Lower leg skin (tissue), 4 donors: ENCODE measurements at regions not wholly inside any gene's neighbourhood (a gene's known extent, or its start where the extent isn't known, plus 50 kb on each side); places are given as distances from the start of the nearest gene placed in this dataset.

ENCODE experiments used
- DNase-seq, 2 donors: peaks; one replicate each; pipeline ENCODE4 v3.0.0-alpha.2; 2019; ENCODE audit warnings: low spot score in 2 of 2
- H3K4me3 ChIP-seq: fragments of 200-600 bp; sonication (generic); 2 replicates; pipeline ENCODE4 v1.5.1; 2017; ENCODE audit warnings: mild to moderate bottlenecking, low read depth; ENCODE audit not compliant: poor library complexity, severe bottlenecking
- CTCF ChIP-seq, 3 donors: fragments of 450-650 bp; IDR thresholded peaks; one replicate each; pipeline ENCODE4 v1.5.1; 2016; ENCODE audit warnings: antibody characterized with exemption in 3 of 3, mild to moderate bottlenecking in 3 of 3, moderate library complexity in 2 of 3
- POLR2A ChIP-seq, 2 donors: fragments of 450-650 bp; IDR thresholded peaks; one replicate each; pipeline ENCODE4 v1.6.1; 2016 to 2017; ENCODE audit warnings: antibody characterized with exemption in 2 of 2, mild to moderate bottlenecking in 1 of 2, moderate library complexity in 1 of 2
- WGBS, 2 donors: methylation state at CpG; one replicate each; pipeline ENCODE4 v1.1.5; 2018; 5-methylcytosine and 5-hydroxymethylcytosine counted together
- intact Hi-C: fragments of 100-400 bp; cut with DNase I; formaldehyde crosslinking; loops from one replicate; pipeline ENCODE4 v1.15.0; 2023; ENCODE audit warnings: low total_unique reads

GRCh38 chr18:57961411-57961810 lies 82.6 kb upstream of the NEDD4L start:
- no peak overlapping the region for H3K4me3 ChIP-seq
- intact Hi-C loops, result no loop called here
- no peak for DNase-seq
- TF ChIP-seq CTCF (IDR thresholded peaks at IDR 0.05) (no peak), POLR2A (IDR thresholded peaks at IDR 0.05) (no peak)

GRCh38 chr18:57959278-57959677 lies 84.7 kb upstream of the NEDD4L start:
- intact Hi-C loops, result no loop called here
- WGBS, 2 donors, result 40 to 47% methylated on average over 3 of the region's 3 CpGs
- TF ChIP-seq CTCF (IDR thresholded peaks at IDR 0.05) (no peak), POLR2A (IDR thresholded peaks at IDR 0.05) (no peak)

GRCh38 chr18:57957210-57957609 lies 86.8 kb upstream of the NEDD4L start:
- WGBS, 2 donors, result 82 to 87% methylated on average over 3 of the region's 3 CpGs
- no peak for DNase-seq
- TF ChIP-seq POLR2A (IDR thresholded peaks at IDR 0.05), result no peak
- no peak for TF ChIP-seq CTCF (IDR thresholded peaks at IDR 0.05)
- no peak overlapping the region for H3K4me3 ChIP-seq
- intact Hi-C loops, result no loop called here

More at GRCh38 chr18:57959278-57959677, 84.7 kb upstream of the NEDD4L start:
- H3K4me3 ChIP-seq, result no peak overlapping the region
- DNase-seq, result no peak

- DNase-seq, result no peak
- intact Hi-C loops, result no loop called here
- no peak for TF ChIP-seq CTCF (IDR thresholded peaks at IDR 0.05)
- no peak for TF ChIP-seq POLR2A (IDR thresholded peaks at IDR 0.05)
- no peak overlapping the region for H3K4me3 ChIP-seq
- 60 to 74% methylated on average over 3 of the region's 3 CpGs for WGBS, 2 donors
These were observed 87.5 kb upstream of the NEDD4L start for GRCh38 chr18:57956491-57956890.

- DNase-seq, result no peak
- intact Hi-C loops, result no loop called here
These were observed 89.1 kb upstream of the NEDD4L start for GRCh38 chr18:57954935-57955334.

More at GRCh38 chr18:57954935-57955334, 89.1 kb upstream of the NEDD4L start:
- no peak overlapping the region for H3K4me3 ChIP-seq
- WGBS, 2 donors, result 63 to 65% methylated on average over 4 of the region's 4 CpGs
- no peak for TF ChIP-seq POLR2A (IDR thresholded peaks at IDR 0.05)
- TF ChIP-seq CTCF (IDR thresholded peaks at IDR 0.05), result no peak
